IPS DF 19.7 (cell line): ENCODE measurements at regions not wholly inside any gene's neighbourhood (a gene's known extent, or its start where the extent isn't known, plus 50 kb on each side); places are given as distances from the start of the nearest gene placed in this dataset.
"Not testable (repeated sequence)": the region's sequence is repeated elsewhere in the genome, so short reads cannot be mapped to it uniquely, and the experiment has no call there.

ENCODE experiments used
- DNase-seq: peaks from one replicate; pipeline ENCODE4 v3.0.0-alpha.2; 2013; ENCODE audit warnings: low read depth, low spot score

GRCh38 chr17:70995997-70996396, 826.7 kb downstream of the KCNJ2 start:
- DNase-seq, result no peak

GRCh38 chr17:71003736-71004135, 834.4 kb downstream of the KCNJ2 start:
- DNase-seq, result peak; percentile 20

DNA sequence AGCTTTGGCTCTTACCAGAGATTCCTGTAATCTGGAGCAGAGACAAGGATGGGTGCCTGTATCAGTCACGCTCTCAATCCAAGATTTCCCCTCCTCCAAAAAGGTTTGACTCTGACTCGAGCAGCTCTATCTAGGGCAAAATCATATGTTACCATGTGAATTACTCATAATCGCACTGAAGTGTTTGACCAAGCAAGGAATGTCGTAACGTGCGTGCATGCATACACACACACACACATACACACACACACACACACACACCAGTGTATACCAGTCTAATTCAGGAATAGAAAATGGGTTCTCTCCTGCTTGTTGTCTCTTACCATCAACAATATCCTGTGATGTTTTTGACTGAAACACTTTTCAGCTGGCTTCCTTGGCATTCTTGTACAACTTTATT, 835.1 kb downstream of the KCNJ2 start:
- no peak for DNase-seq

GRCh38 chr17:71011391-71011790, 842.1 kb downstream of the KCNJ2 start:
- no peak for DNase-seq

DNA sequence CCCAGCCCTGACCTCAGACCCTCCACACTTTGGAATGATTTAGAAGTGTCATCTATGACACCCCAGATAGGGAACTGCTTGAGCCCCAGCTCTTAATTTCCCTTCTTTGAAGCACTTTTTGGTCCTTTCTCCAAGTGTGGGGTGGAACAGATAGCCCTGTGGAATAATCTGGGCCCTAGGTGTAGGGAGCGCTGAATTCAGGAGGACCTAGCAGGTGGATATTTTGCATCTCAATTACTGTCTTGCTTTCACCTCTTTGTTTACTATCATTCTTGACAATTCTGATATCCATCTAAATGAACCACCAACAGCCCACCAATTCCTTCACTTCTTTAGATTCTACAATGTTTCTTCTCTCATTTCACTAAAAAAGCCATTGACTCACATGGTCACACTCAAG, 850.4 kb downstream of the KCNJ2 start:
- DNase-seq, result no peak

GRCh38 chr17:71022758-71023157, 853.4 kb downstream of the KCNJ2 start:
- no peak for DNase-seq

DNA sequence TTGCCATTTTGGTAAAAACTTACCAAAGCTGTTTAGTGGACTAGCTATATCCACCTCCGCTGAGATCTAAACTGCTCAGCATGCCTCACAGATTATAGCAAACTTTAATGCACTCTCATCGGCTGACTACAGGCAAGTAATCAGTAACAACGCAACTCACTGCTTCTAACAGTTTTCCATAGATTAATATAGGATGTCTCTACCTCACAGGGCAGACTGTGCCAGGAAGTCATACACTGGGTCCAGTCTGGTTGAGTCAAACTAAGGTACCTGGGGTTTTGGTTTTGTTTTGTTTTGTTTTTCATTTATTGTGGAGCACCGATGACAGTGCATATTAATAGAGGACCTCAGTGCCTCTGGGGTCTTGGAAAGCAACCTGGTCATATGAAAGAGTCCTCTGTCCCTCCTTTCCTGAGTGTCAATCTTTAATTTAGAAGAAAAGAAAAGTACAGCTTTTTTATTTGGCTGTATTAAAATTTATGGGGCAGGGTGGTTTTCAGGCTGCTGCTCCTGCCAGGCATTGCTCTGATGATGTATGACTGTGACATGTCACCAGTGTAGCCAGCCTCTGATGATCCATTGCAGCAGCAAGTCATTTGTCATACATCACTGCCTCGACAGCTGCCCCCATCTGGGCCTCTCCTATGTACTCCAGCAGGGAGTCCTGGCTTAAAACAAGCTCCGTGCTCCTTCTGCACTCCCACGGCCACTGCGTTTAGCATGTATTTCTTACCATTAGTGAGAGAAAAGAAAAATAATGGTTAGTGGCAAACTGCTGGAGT, 854.1 kb downstream of the KCNJ2 start:
- DNase-seq, result no peak

DNA sequence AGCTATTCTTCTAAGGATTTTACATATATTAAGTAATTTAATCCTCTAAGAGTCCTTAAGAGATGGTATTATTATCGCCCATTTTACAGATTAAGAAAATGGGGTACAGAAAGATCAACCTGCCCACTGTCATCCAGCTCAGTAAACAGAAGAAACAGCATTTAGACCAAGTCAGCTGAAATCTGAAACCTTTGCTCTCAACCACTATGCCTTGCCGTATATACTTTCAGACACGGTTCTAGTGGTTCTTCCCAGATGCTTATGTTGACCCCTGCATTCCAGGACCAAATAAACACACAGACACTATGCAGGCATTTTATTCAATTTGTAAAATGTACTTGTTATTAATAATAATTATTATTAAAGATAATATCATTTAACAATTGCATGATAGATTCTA, 854.8 kb downstream of the KCNJ2 start:
- no peak for DNase-seq

DNA sequence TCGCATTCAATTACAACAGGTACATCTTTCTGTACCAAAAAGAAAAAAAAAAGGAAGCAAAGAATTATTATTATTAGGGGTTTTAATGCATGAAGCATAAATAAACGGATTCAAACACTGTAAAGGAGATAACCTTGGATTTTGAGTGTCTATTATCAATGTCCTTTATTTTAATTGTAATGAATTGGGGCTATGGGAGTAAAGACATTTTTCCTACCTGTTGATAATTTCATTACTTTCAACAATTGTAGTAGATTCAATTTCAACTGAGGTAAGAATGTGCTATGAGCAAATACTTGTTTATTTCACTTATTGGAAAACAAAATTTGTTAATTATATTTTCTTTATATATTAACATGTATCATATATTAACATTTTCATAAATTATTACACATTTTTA, 855.6 kb downstream of the KCNJ2 start:
- no peak for DNase-seq

GRCh38 chr17:71029246-71029645, 859.9 kb downstream of the KCNJ2 start:
- no peak for DNase-seq

DNA sequence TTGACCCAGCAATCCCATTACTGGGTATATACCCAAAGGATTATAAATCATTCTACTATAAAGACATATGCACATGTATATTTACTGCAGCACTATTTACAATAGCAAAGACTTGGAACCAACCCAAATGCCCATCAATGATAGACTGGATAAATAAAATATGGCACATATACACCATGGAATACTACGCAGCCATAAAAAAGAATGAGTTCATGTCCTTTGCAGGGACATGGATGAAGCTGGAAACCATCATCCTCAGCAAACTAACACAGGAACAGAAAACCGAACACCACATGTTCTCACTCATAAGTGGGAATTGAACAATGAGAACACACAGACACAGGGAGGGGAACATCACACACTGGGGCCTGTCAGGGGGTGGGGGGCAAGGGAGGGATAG, 862.0 kb downstream of the KCNJ2 start:
- not testable (repeated sequence) for DNase-seq

GRCh38 chr17:71032746-71033273, 863.5 kb downstream of the KCNJ2 start:
- peak; percentile 99 for DNase-seq

GRCh38 chr17:71033336-71033735, 864.0 kb downstream of the KCNJ2 start:
- peak; percentile 67 for DNase-seq

DNA sequence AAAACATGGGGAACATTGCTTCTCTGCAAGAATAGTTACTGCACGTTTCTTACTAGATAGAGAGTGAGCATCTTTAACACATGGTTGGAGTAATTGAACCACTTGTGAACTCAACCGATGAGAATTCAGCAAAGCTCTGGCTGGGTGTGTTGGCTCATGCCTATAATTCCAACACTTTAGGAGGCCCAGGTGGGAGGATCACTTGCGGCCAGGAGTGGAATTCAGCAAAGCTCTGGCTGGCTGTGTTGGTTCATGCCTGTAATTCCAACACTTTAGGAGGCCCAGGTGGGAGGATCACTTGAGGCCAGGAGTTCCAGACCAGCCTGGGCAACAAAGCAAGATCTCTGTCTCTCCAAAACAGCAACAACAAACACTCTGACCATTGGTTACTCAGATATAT, 865.9 kb downstream of the KCNJ2 start:
- no peak for DNase-seq

DNA sequence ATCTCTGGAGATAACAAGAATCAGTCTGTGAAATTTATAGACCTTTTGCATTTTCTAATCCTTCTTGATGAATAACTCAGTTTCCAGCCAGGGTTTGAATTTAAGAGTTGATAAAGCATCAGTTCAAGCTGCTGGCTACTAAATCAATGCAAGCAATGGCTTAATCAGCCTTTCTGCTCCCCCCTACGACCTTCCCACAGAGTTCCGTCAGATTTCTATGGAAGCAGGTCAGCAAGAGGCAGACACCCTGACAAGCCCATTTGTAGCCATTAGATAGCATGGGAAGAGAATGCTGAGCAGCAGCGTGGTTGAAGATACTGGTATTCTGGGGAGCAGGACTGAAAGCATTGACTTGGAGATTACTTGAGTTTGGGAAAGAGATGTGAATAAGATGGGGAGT, 868.1 kb downstream of the KCNJ2 start:
- no peak for DNase-seq

DNA sequence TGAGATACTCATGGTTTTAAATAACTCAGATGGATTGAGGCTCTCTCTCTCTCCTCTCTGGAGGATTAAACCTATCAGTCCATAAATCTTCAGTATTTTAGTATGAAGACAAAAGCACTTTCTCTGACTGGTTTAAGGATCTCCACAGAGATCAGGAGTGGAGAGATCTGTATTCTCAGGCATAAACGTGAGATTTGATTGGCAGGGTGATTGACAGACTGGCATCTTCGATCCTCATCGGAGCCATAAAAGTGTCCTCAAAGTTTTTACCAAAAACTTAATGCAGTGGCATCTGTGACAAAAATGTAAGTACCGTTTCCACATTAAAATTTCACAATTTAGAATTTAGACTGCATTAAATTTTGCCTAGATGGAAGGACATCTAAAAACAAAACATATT, 870.1 kb downstream of the KCNJ2 start:
- DNase-seq, result no peak

GRCh38 chr17:71052971-71053370, 883.6 kb downstream of the KCNJ2 start:
- DNase-seq, result no peak

GRCh38 chr17:71055128-71055527, 885.8 kb downstream of the KCNJ2 start:
- no peak for DNase-seq

- no peak for DNase-seq
These were observed 888.1 kb downstream of the KCNJ2 start for GRCh38 chr17:71057448-71057847.

- DNase-seq, result no peak
These were observed 888.6 kb downstream of the KCNJ2 start for GRCh38 chr17:71057938-71058337.

DNA sequence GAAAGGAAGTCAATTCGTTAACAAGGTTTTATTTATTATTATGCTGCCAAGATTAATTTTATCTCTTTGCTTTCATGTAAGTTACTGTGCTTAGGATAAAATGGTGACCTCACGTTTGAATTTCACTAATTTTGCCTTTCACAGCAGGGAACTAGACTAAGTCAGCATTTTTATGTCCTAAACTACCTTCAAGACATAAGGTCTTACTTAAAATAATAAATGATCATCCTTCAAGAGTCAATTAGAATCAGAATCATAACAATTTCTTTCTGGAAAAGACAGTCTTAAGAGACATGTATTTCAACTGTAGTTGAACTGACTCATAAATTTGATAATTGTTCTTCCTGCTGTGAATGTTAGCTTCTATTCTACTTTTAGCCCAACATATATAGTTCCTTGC, 893.8 kb downstream of the KCNJ2 start:
- no peak for DNase-seq

DNA sequence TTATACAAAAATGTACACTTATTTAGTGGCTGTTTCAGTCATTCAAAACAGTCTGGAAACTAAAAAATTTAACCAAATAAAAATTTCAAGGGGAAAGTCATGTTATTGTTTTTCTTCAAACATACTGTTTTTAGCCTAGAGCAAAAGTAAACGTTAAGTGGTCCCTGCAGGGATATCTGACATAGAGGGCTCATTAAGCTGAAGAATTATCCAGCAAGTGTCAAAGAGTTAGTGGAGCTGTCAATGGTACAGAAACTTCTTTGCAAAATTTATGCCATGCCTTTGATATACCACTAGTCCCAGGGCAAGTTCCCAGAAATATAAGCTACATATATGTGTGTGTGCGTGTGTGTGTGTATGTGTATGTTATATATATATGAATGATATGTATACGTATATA, 894.2 kb downstream of the KCNJ2 start:
- DNase-seq, result no peak

DNA sequence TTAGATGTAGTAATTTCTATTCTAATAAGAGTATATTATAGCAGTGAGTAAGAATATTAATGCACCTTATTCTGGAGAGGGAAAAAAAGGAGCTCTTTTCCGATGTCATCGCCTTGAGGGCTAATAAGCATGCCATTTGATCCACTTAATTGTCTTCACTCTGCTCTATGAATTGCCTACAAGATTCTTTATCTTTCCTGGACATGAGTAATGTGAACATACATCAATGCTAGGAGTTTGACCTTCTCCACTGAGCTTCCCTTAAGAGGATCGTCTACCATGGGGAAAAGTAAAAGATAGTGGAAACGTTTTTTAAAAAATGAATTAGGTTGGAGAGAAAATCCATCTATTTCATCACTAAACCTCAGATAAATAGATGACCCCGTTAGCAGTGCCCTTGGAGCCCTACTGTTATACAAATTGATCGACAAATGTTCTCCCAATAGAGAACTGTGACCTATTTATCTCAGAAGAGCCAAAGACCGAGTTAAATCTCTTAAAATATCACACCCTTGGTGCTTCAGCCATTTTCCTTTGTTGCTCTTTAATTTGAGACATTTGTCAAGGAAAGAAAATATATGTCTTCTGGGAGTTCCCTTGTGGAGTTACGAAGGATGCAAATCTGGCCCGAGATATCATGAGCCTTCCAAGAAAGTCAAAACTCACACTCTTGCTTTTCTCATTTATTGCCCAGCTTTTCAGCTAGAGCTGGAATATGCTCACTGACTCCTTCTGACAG, 898.5 kb downstream of the KCNJ2 start:
- no peak for DNase-seq
